Stimulated activated naive CD4-positive, alpha-beta T cell treated with Interleukin-2 at 50 U/mL for 16 hours (primary cell): ENCODE measurements at regions not wholly inside any gene's neighbourhood (a gene's known extent, or its start where the extent isn't known, plus 50 kb on each side); places are given as distances from the start of the nearest gene placed in this dataset.
"Not testable (repeated sequence)": the region's sequence is repeated elsewhere in the genome, so short reads cannot be mapped to it uniquely, and the experiment has no call there.

Experiments
- DNase-seq: peaks from one replicate; lab custom pipeline; 2025; lab: John Stamatoyannopoulos, UW

GRCh38 chr14:55898938-55899337, 219.3 kb upstream of the PELI2 start:
- DNase-seq, result no peak

GRCh38 chr14:55899531-55899930, 218.7 kb upstream of the PELI2 start:
- no peak for DNase-seq

DNA sequence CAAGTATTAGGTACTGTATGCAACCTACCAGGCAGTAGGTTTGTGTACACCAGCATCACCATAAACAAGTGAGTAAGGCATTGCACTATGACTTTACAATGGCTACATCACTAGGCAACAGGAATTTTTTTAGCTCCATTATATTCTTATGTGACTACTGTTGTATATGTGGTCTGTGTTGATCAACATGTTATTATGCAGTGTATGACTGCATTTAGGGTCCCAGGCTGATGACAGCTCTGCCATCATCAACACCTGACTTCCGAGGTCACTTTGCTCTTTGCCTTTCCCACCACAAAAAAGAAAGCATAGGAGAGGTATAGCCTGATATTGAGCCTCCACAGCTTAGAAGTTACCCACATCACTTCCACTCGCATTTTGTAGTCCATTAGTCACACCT, 217.5 kb upstream of the PELI2 start:
- DNase-seq, result no peak

DNA sequence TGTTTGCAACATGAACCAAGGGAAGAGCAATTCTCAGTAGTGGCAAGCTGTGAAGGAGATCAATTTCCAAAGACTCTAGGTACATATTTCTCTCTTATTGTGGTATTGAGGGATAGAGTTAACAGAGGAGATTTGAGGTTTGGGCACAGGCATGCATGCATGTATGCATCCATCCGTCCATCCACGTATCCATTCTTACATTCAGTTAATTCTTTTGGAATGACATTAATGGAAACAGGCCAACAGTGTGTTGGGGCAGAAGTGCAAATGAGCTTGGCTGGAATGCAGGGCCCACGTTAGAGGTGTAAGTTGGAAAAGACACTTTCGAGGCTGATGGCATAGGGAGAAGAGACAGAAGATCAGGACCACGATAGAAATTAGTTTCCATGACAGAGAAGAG, 216.9 kb upstream of the PELI2 start:
- no peak for DNase-seq

- DNase-seq, result no peak
Measured at GRCh38 chr14:55902241-55902640, 216.0 kb upstream of the PELI2 start.

DNA sequence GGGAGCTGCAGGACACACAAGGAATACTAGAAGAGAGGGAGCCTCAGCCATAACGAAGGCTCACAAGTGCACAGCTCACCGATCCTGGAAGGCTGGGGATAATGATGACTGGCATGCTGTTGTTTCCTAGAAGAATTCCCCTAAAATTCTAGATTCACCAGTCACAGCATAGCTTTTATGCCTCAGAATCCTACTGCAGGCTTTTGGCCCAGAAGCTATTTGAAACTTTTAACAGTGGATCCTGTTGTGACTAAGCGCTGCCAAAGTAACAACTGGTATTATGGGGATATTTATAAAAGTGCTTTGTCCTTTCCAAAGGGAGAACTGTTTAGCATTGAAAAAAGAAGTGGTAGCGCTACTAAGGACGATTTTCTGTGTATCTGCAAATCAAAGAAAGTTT, 214.1 kb upstream of the PELI2 start:
- DNase-seq, result no peak

- DNase-seq, result no peak
Measured at GRCh38 chr14:55908106-55908505, 210.1 kb upstream of the PELI2 start.

GRCh38 chr14:55909879-55910278, 208.3 kb upstream of the PELI2 start:
- no peak for DNase-seq

DNA sequence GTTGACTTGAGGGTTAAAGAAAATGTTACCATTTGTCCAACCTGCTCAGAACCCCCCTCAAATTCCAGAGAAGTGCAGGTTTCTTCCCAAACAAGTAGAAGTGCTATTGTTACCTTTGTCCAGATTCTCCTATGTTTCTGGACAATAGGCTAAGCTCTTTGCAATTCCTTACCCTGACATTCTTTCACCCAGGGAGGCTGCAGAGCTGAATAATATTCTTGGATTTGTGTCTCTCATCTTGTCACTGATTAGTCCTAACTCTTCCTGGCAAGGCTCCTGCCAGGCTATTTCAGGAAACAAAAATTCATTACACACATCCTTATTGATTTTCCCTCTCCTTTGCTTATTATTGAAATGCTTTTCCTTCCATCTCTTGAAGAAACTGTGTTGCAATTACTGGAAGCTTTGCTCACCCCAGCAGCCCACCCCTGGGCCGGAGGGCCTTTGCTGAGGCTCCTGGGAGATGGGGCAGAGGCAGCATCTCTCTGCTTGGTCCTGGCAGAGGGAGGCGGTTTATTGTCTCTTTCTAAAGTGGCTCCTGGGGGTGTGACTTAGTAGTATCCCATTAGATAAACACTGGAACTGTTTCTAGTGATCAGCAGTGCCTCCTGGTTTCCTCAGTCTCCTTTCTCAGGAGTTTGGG, 207.5 kb upstream of the PELI2 start:
- DNase-seq, result no peak

DNA sequence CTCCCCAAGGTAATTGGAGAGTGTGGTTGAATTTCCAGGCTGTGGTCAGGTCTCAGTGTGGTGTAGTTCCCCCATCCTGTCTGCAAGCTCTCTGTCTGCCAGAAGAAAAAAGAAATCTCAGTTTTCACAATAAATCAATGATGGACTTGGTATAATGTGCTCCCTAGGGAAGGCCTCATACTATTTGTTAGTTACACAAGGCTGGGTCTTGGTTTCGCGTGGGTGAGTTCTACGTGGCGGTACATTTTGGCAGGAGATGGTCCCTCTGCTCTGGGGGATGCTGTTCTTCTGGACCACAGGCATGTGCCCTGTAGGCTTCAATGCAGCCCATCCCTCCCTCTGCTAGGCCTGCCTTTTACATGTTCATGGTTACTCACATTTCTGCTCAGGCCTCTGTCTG, 206.4 kb upstream of the PELI2 start:
- no peak for DNase-seq

- DNase-seq, result no peak
Measured at GRCh38 chr14:55912344-55912743, 205.9 kb upstream of the PELI2 start.

- no peak for DNase-seq
Measured at GRCh38 chr14:55913324-55914025, 204.7 kb upstream of the PELI2 start.

- DNase-seq, result no peak
Measured at GRCh38 chr14:55914771-55915170, 203.4 kb upstream of the PELI2 start.

GRCh38 chr14:55915456-55915855, 202.8 kb upstream of the PELI2 start:
- no peak for DNase-seq

GRCh38 chr14:55919800-55920199, 198.4 kb upstream of the PELI2 start:
- DNase-seq, result not testable (repeated sequence)

DNA sequence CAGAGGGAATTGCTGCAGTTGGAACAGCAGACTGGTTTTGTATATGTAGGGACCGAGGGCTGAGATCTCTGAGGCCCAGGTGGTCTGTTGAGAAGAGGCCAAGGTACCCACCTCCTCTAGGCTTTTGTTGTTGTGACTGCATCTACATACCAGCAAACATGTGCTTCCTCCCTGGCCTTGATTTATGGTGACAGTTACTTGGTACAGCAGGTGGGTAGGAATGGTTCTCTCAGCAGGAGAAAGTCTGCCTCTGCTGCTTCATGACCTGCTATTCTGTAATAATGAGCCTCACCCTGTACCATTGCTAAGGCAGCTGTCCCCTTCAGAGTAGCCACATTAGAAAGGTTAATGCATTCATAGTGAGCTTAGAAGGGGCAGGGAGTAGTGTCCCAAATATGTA, 196.7 kb upstream of the PELI2 start:
- DNase-seq, result no peak

GRCh38 chr14:55926007-55926406, 192.2 kb upstream of the PELI2 start:
- DNase-seq, result no peak

GRCh38 chr14:55927028-55927427, 191.2 kb upstream of the PELI2 start:
- no peak for DNase-seq

DNA sequence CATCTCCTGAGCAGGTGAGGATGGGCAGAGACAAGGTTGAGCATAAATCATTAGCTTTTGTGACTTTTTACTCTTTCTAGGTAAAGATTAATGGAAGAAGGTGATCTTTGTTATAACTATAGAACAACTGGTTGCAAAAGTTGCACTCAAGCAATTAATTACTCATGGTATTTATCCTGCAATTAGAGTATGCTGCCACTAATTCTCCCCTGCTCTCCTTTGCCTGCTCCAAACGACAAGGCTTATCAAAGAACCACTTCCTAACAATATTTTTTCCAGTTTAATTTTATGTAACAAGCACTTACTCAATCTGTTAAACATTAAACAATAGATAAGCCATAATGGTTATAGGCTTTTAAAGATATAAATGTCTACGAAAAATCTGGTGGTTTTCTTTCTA, 189.9 kb upstream of the PELI2 start:
- DNase-seq, result no peak

DNA sequence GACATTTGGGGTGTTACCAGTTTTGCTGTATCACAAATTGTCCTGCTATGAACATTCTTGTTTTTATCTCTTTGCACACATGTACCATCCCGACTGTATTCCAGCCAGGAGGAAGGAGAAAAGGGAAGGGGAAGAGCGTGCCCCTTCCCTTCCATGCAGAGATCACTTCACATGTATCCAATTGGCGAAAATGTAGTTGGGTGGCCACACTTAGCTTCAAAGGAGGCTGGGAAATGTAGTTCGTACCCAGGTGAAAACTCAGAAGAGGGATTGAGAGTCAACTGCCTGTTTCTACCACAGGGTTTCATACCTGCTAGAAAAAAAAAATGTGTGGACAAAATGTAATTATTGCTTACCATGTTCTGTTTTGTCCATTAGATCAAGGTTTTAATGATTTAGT, 189.1 kb upstream of the PELI2 start:
- DNase-seq, result no peak

- no peak for DNase-seq
Measured at GRCh38 chr14:55930016-55930784, 188.0 kb upstream of the PELI2 start.

- no peak for DNase-seq
Measured at GRCh38 chr14:55936691-55937090, 181.5 kb upstream of the PELI2 start.

- DNase-seq, result no peak
Measured at GRCh38 chr14:55938249-55938791, 179.9 kb upstream of the PELI2 start.
